ENCODE measurements at regions not wholly inside any gene's neighbourhood (a gene's known extent, or its start where the extent isn't known, plus 50 kb on each side); places are given as distances from the start of the nearest gene placed in this dataset.

- Histone ChIP-seq H3K9me3 (no peaks in the 10 kb centered on the region), H3K27ac (no peak overlapping the region), H3K36me3 (no peaks in the 10 kb centered on the region), H3K4me1 (no peaks in the 10 kb centered on the region), H3K27me3 (no peaks in the 10 kb centered on the region), H3K4me3 (no peak overlapping the region)
- TF ChIP-seq POLR2A (IDR thresholded peaks at IDR 0.05) (no peak), POLR2AphosphoS5 (IDR thresholded peaks at IDR 0.05) (no peak), CTCF (IDR thresholded peaks at IDR 0.05) (no peak)
- intact Hi-C loops (cut with DNase I; ENCODE audit: low total_unique reads) = no loop called here
- no peak for DNase-seq (ENCODE audit: low spot score in 2 of 2)
These were observed 156.1 kb downstream of the PTCSC3 start for GRCh38 chr14:36020120-36021029.

GRCh38 chr14:36019126-36019525, 157.4 kb downstream of the PTCSC3 start:
- intact Hi-C loops (cut with DNase I; ENCODE audit: low total_unique reads) = no loop called here
- H3K4me3 ChIP-seq = no peak overlapping the region

GRCh38 chr14:36014236-36014635, 162.3 kb downstream of the PTCSC3 start:
- Histone ChIP-seq H3K36me3 (no peaks in the 10 kb centered on the region), H3K4me1 (no peaks in the 10 kb centered on the region), H3K9me3 (no peaks in the 10 kb centered on the region), H3K27ac (no peak overlapping the region), H3K27me3 (no peaks in the 10 kb centered on the region), H3K4me3 (peak overlapping the region in 1 of 3 donors; percentile 33)
- intact Hi-C loops (cut with DNase I; ENCODE audit: low total_unique reads) = no loop called here
- no peak for DNase-seq (ENCODE audit: low spot score in 2 of 2)
- TF ChIP-seq POLR2AphosphoS5 (IDR thresholded peaks at IDR 0.05) (no peak), POLR2A (IDR thresholded peaks at IDR 0.05) (no peak), CTCF (IDR thresholded peaks at IDR 0.05) (no peak)

More at GRCh38 chr14:36019126-36019525, 157.4 kb downstream of the PTCSC3 start:
- no peak for TF ChIP-seq POLR2AphosphoS5 (IDR thresholded peaks at IDR 0.05)
- no peak for TF ChIP-seq CTCF (IDR thresholded peaks at IDR 0.05)
- TF ChIP-seq POLR2A (IDR thresholded peaks at IDR 0.05) = no peak
- Histone ChIP-seq H3K27ac (no peak overlapping the region), H3K27me3 (no peaks in the 10 kb centered on the region), H3K36me3 (no peaks in the 10 kb centered on the region), H3K9me3 (no peaks in the 10 kb centered on the region), H3K4me1 (no peaks in the 10 kb centered on the region)
- no peak for DNase-seq (ENCODE audit: low spot score in 2 of 2)

- H3K36me3 ChIP-seq = no peaks in the 10 kb centered on the region
- no peaks in the 10 kb centered on the region for H3K27me3 ChIP-seq
- no peak overlapping the region for H3K4me3 ChIP-seq
- no peaks in the 10 kb centered on the region for H3K4me1 ChIP-seq
- no peak overlapping the region for H3K27ac ChIP-seq
- no peak for TF ChIP-seq POLR2A (IDR thresholded peaks at IDR 0.05)
- DNase-seq (ENCODE audit: low spot score in 2 of 2) = no peak
- no peaks in the 10 kb centered on the region for H3K9me3 ChIP-seq
- intact Hi-C loops (cut with DNase I; ENCODE audit: low total_unique reads) = no loop called here
These were observed 163.0 kb downstream of the PTCSC3 start for GRCh38 chr14:36013483-36013882.

- no peak overlapping the region for H3K27ac ChIP-seq
- intact Hi-C loops (cut with DNase I; ENCODE audit: low total_unique reads) = no loop called here
- TF ChIP-seq POLR2A (IDR thresholded peaks at IDR 0.05) (no peak), CTCF (IDR thresholded peaks at IDR 0.05) (no peak), POLR2AphosphoS5 (IDR thresholded peaks at IDR 0.05) (no peak)
- no peak overlapping the region for H3K4me3 ChIP-seq
- no peaks in the 10 kb centered on the region for H3K36me3 ChIP-seq
- no peaks in the 10 kb centered on the region for H3K27me3 ChIP-seq
- no peaks in the 10 kb centered on the region for H3K4me1 ChIP-seq
- no peak for DNase-seq (ENCODE audit: low spot score in 2 of 2)
- no peaks in the 10 kb centered on the region for H3K9me3 ChIP-seq
These were observed 163.9 kb downstream of the PTCSC3 start for GRCh38 chr14:36012621-36013020.

Measured in breast epithelium (tissue), 4 donors.